Smooth muscle cell (in vitro differentiated cells): ENCODE measurements at regions not wholly inside any gene's neighbourhood (a gene's known extent, or its start where the extent isn't known, plus 50 kb on each side); places are given as distances from the start of the nearest gene placed in this dataset.

ENCODE experiments used
- DNase-seq: peaks from one replicate; lab custom pipeline; 2025; ENCODE audit not compliant: unreplicated experiment; lab: John Stamatoyannopoulos, UW
- H2AFZ ChIP-seq: fragments of 200-600 bp; sonication (generic); 2 replicates; pipeline ENCODE4 v1.6.0; 2016; ENCODE audit warnings: antibody characterized with exemption, low read depth, mild to moderate bottlenecking
- H3F3A ChIP-seq: fragments of 200-600 bp; sonication (generic); 2 replicates; pipeline ENCODE4 v1.6.0; 2017; ENCODE audit warnings: antibody characterized with exemption, low read depth
- H3K27ac ChIP-seq: fragments of 200-600 bp; sonication (generic); 2 replicates; pipeline ENCODE4 v1.5.1; 2016; ENCODE audit warnings: low read depth, mild to moderate bottlenecking
- H3K27me3 ChIP-seq: fragments of 200-600 bp; sonication (generic); 2 replicates; pipeline ENCODE4 v1.6.1; 2016; ENCODE audit warnings: low read depth, mild to moderate bottlenecking
- H3K36me3 ChIP-seq: fragments of 200-600 bp; sonication (generic); 2 replicates; pipeline ENCODE4 v1.5.1; 2016; ENCODE audit warnings: low read depth
- H3K4me1 ChIP-seq: fragments of 200-600 bp; sonication (generic); 2 replicates; pipeline ENCODE4 v1.5.1; 2016; ENCODE audit warnings: low read depth
- H3K4me2 ChIP-seq: fragments of 200-600 bp; sonication (generic); 2 replicates; pipeline ENCODE4 v1.6.0; 2016; ENCODE audit warnings: mild to moderate bottlenecking
- H3K4me3 ChIP-seq: fragments of 200-600 bp; sonication (generic); 2 replicates; pipeline ENCODE4 v1.5.1; 2016; ENCODE audit warnings: mild to moderate bottlenecking
- H3K79me2 ChIP-seq: fragments of 200-600 bp; sonication (generic); 2 replicates; pipeline ENCODE4 v1.6.0; 2016; ENCODE audit warnings: low read depth, mild to moderate bottlenecking
- H3K9ac ChIP-seq: fragments of 200-600 bp; sonication (generic); 2 replicates; pipeline ENCODE4 v1.6.0; 2016; ENCODE audit warnings: low read depth
- H3K9me3 ChIP-seq: fragments of 200-600 bp; sonication (generic); replicated peaks from 2 replicates; pipeline ENCODE4 v1.5.1; 2016; ENCODE audit warnings: low read depth
- H4K20me1 ChIP-seq: fragments of 200-600 bp; sonication (generic); 2 replicates; pipeline ENCODE4 v1.6.0; 2016; ENCODE audit warnings: low read depth
- CTCF ChIP-seq: fragments of 200-600 bp; sonication (generic); IDR thresholded peaks from 2 replicates; pipeline ENCODE4 v1.5.1; 2017; ENCODE audit warnings: borderline replicate concordance, mild to moderate bottlenecking, antibody characterized with exemption; ENCODE audit not compliant: insufficient read depth, poor library complexity, severe bottlenecking
- WGBS: methylation state at CpG from one replicate; pipeline ENCODE4 v1.1.7; 2016; ENCODE audit warnings: low lambda C conversion rate; 5-methylcytosine and 5-hydroxymethylcytosine counted together

GRCh38 chr20:43833511-43834395, 80.9 kb upstream of the TOX2 start:
- Histone ChIP-seq H3K27ac (no peak overlapping the region), H3K9me3 (no peaks in the 10 kb centered on the region), H3K4me2 (no peak overlapping the region), H3K79me2 (no peaks in the 10 kb centered on the region), H3F3A (no peaks in the 10 kb centered on the region), H3K4me3 (no peak overlapping the region), H3K4me1 (no peaks in the 10 kb centered on the region), H4K20me1 (no peaks in the 10 kb centered on the region), H2AFZ (no peak overlapping the region), H3K36me3 (no peaks in the 10 kb centered on the region), H3K9ac (no peak overlapping the region), H3K27me3 (peaks cover 4% of the 10 kb centered on the region)
- TF ChIP-seq CTCF, result no peak
- 85% methylated on average over 6 of the region's 6 CpGs for WGBS
- DNase-seq, result no peak

- Histone ChIP-seq H2AFZ (no peak overlapping the region), H4K20me1 (no peaks in the 10 kb centered on the region), H3K4me1 (no peaks in the 10 kb centered on the region), H3K79me2 (no peaks in the 10 kb centered on the region), H3K27ac (no peak overlapping the region), H3K4me3 (no peak overlapping the region), H3K36me3 (no peaks in the 10 kb centered on the region), H3K27me3 (peaks cover 12% of the 10 kb centered on the region), H3K4me2 (no peak overlapping the region), H3K9ac (no peak overlapping the region), H3K9me3 (no peaks in the 10 kb centered on the region), H3F3A (no peaks in the 10 kb centered on the region)
- no peak for DNase-seq
- WGBS, result 89% methylated on average over 4 of the region's 4 CpGs
- no peak for TF ChIP-seq CTCF
These were observed 81.7 kb upstream of the TOX2 start for GRCh38 chr20:43832961-43833360.

GRCh38 chr20:43832096-43832816, 82.4 kb upstream of the TOX2 start:
- no peak for TF ChIP-seq CTCF
- no peak for DNase-seq
- Histone ChIP-seq H3K36me3 (no peaks in the 10 kb centered on the region), H3F3A (no peaks in the 10 kb centered on the region), H3K27ac (no peak overlapping the region), H3K4me1 (no peaks in the 10 kb centered on the region), H4K20me1 (no peaks in the 10 kb centered on the region), H3K9ac (no peak overlapping the region), H3K4me2 (no peak overlapping the region), H2AFZ (no peak overlapping the region), H3K79me2 (no peaks in the 10 kb centered on the region), H3K27me3 (peaks cover 15% of the 10 kb centered on the region), H3K4me3 (no peak overlapping the region), H3K9me3 (no peaks in the 10 kb centered on the region)
- 81% methylated on average over 9 of the region's 9 CpGs for WGBS
